NCI-H69 (cell line): ENCODE measurements at regions not wholly inside any gene's neighbourhood (a gene's known extent, or its start where the extent isn't known, plus 50 kb on each side); places are given as distances from the start of the nearest gene placed in this dataset.

Experiments used
- DNase-seq: peaks from one replicate; lab custom pipeline; 2025; lab: John Stamatoyannopoulos, UW

DNA sequence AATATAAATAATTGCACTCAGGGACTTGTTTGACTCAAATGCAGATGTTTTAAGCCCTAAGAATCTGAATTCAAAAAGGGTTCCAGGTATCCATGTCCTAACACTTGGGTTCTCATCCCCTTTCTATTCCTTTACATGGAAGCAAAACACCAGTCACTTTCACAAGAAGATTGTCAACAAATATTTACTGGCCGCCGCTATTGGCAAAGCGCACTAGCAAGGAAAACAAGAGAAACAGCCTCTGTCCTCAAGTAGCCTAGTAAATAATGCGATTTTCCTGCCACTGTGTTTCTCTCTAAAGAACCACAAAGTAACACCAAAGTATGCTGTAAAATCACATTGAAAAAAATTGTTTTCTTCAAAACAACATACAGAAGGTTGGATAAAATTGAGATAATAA lies 66.7 kb upstream of the EZH2 start:
- no peak for DNase-seq

- DNase-seq, result peak; percentile 28
These were observed 61.1 kb upstream of the EZH2 start for GRCh38 chr7:148944935-148945934.

- peak; percentile 95 for DNase-seq
These were observed 57.6 kb upstream of the EZH2 start for GRCh38 chr7:148941598-148942275.

GRCh38 chr7:148940702-148941597 lies 56.9 kb upstream of the EZH2 start:
- DNase-seq, result peak; percentile 93

- DNase-seq, result no peak
These were observed 55.2 kb upstream of the EZH2 start for GRCh38 chr7:148939128-148939755.

- DNase-seq, result no peak
These were observed 51.4 kb upstream of the EZH2 start for GRCh38 chr7:148935451-148935850.
